AG09319 (cell line): ENCODE measurements at regions not wholly inside any gene's neighbourhood (a gene's known extent, or its start where the extent isn't known, plus 50 kb on each side); places are given as distances from the start of the nearest gene placed in this dataset.

Experiments
- DNase-seq: peaks from one replicate; pipeline ENCODE4 v3.0.0-alpha.2; 2010; ENCODE audit warnings: low read depth; ENCODE audit errors: extremely low read depth
- CTCF ChIP-seq: IDR thresholded peaks from 2 replicates; pipeline ENCODE4 v1.5.1; 2011; ENCODE audit warnings: low read depth, mild to moderate bottlenecking, inconsistent platforms, low read length, moderate library complexity

GRCh38 chr2:18684206-18685038, 95.1 kb upstream of the NT5C1B start:
- DNase-seq, result peak; percentile 23
- no peak for TF ChIP-seq CTCF

- DNase-seq, result no peak
- no peak for TF ChIP-seq CTCF
These were observed 93.3 kb upstream of the NT5C1B start for GRCh38 chr2:18682681-18683080.

GRCh38 chr2:18677280-18677679, 87.9 kb upstream of the NT5C1B start:
- DNase-seq, result no peak
- no peak for TF ChIP-seq CTCF

GRCh38 chr2:18674309-18674708, 84.9 kb upstream of the NT5C1B start:
- no peak for DNase-seq
- no peak for TF ChIP-seq CTCF

- no peak for DNase-seq
- TF ChIP-seq CTCF, result no peak
These were observed 82.0 kb upstream of the NT5C1B start for GRCh38 chr2:18671363-18671762.

GRCh38 chr2:18668221-18668620, 78.9 kb upstream of the NT5C1B start:
- no peak for DNase-seq
- no peak for TF ChIP-seq CTCF

- no peak for TF ChIP-seq CTCF
- no peak for DNase-seq
These were observed 75.1 kb upstream of the NT5C1B start for GRCh38 chr2:18664421-18664820.
